H9 (cell line): ENCODE measurements at regions not wholly inside any gene's neighbourhood (a gene's known extent, or its start where the extent isn't known, plus 50 kb on each side); places are given as distances from the start of the nearest gene placed in this dataset.

Experiments used
- DNase-seq: peaks from one replicate; pipeline ENCODE4 v3.0.0-alpha.2; 2017
- H2AFZ ChIP-seq: one replicate; pipeline ENCODE4 v1.6.1; 2013; ENCODE audit warnings: mild to moderate bottlenecking, low read length, control low read depth, moderate library complexity
- H2AK5ac ChIP-seq: 2 replicates; pipeline ENCODE4 v1.6.1; 2013; ENCODE audit warnings: low read length, control low read depth, mixed read lengths; ENCODE audit not compliant: insufficient read length
- H2BK120ac ChIP-seq: one replicate; pipeline ENCODE4 v1.6.1; 2013; ENCODE audit warnings: low read depth, mild to moderate bottlenecking, low read length, control low read depth, inconsistent platforms; ENCODE audit not compliant: poor library complexity, severe bottlenecking
- H2BK12ac ChIP-seq: 2 replicates; pipeline ENCODE4 v1.6.1; 2013; ENCODE audit warnings: low read length, control low read depth, mixed read lengths, low read depth; ENCODE audit not compliant: insufficient read length
- H2BK15ac ChIP-seq: 2 replicates; pipeline ENCODE4 v1.6.1; 2013; ENCODE audit warnings: low read depth, low read length, control low read depth
- H2BK20ac ChIP-seq: one replicate; pipeline ENCODE4 v1.6.1; 2013; ENCODE audit warnings: low read depth, mild to moderate bottlenecking, low read length, control low read depth, inconsistent platforms; ENCODE audit not compliant: poor library complexity, severe bottlenecking
- H2BK5ac ChIP-seq: 2 replicates; pipeline ENCODE4 v1.6.1; 2013; ENCODE audit warnings: low read length, control low read depth, mixed read lengths; ENCODE audit not compliant: insufficient read length
- H3K14ac ChIP-seq: 2 replicates; pipeline ENCODE4 v1.6.1; 2013; ENCODE audit warnings: low read length, control low read depth; ENCODE audit not compliant: insufficient read depth
- H3K18ac ChIP-seq: 2 replicates; pipeline ENCODE4 v1.6.1; 2013; ENCODE audit warnings: low read depth, mild to moderate bottlenecking, mixed read lengths, low read length, control low read depth; ENCODE audit not compliant: insufficient read length
- H3K23ac ChIP-seq: 2 replicates; pipeline ENCODE4 v1.6.1; 2013; ENCODE audit warnings: low read length, control low read depth, mixed read lengths, low read depth; ENCODE audit not compliant: insufficient read length
- H3K23me2 ChIP-seq: 2 replicates; pipeline ENCODE4 v1.6.1; 2013; ENCODE audit warnings: low read depth, mild to moderate bottlenecking, mixed read lengths, low read length, control low read depth; ENCODE audit not compliant: insufficient read length, poor library complexity, severe bottlenecking
- H3K27ac ChIP-seq: 2 replicates; pipeline ENCODE4 v1.5.1; 2013; ENCODE audit warnings: low read length, control low read depth, mixed read lengths, low read depth; ENCODE audit not compliant: insufficient read length
- H3K27me3 ChIP-seq: 2 replicates; pipeline ENCODE4 v1.6.1; 2013; ENCODE audit warnings: low read length, control low read depth, inconsistent platforms; ENCODE audit not compliant: insufficient read depth
- H3K4ac ChIP-seq: 2 replicates; pipeline ENCODE4 v1.6.1; 2013; ENCODE audit warnings: low read depth, mild to moderate bottlenecking, control low read depth, inconsistent platforms, low read length, moderate library complexity
- H3K4me1 ChIP-seq: 2 replicates; pipeline ENCODE4 v1.6.1; 2013; ENCODE audit warnings: low read length, control low read depth, inconsistent platforms; ENCODE audit not compliant: insufficient read depth
- H3K4me2 ChIP-seq: 2 replicates; pipeline ENCODE4 v1.6.1; 2013; ENCODE audit warnings: low read length, control low read depth, mixed read lengths; ENCODE audit not compliant: insufficient read length, insufficient read depth
- H3K56ac ChIP-seq: 2 replicates; pipeline ENCODE4 v1.6.1; 2013; ENCODE audit warnings: low read depth, mild to moderate bottlenecking, mixed read lengths, low read length, control low read depth; ENCODE audit not compliant: insufficient read length
- H3K79me1 ChIP-seq: 2 replicates; pipeline ENCODE4 v1.6.1; 2013; ENCODE audit warnings: low read depth, mild to moderate bottlenecking, moderate library complexity, low read length, control low read depth, inconsistent platforms; ENCODE audit not compliant: insufficient read depth, poor library complexity, severe bottlenecking
- H3K79me2 ChIP-seq: 2 replicates; pipeline ENCODE4 v1.6.1; 2013; ENCODE audit warnings: low read length, control low read depth, inconsistent platforms; ENCODE audit not compliant: insufficient read depth
- H3K9ac ChIP-seq: 2 replicates; pipeline ENCODE4 v1.6.1; 2013; ENCODE audit warnings: low read length, control low read depth, mixed read lengths; ENCODE audit not compliant: insufficient read length; ENCODE audit errors: extremely low read depth
- H3K9me3 ChIP-seq: one replicate; pipeline ENCODE4 v1.6.1; 2013; ENCODE audit warnings: low read depth, low read length, inconsistent platforms; ENCODE audit not compliant: control insufficient read depth
- H3T11ph ChIP-seq: one replicate; pipeline ENCODE4 v1.6.1; 2013; ENCODE audit warnings: mild to moderate bottlenecking, low read length, control low read depth, inconsistent platforms
- H4K20me1 ChIP-seq: one replicate; pipeline ENCODE4 v1.6.1; 2013; ENCODE audit not compliant: control insufficient read depth, insufficient read length, insufficient read depth
- H4K5ac ChIP-seq: 2 replicates; pipeline ENCODE4 v1.6.1; 2013; ENCODE audit warnings: low read depth, mild to moderate bottlenecking, mixed read lengths, low read length, control low read depth; ENCODE audit not compliant: insufficient read length
- H4K8ac ChIP-seq: replicated peaks from 2 replicates; pipeline ENCODE4 v1.6.1; 2013; ENCODE audit warnings: low read length, control low read depth, mixed read lengths, low read depth; ENCODE audit not compliant: insufficient read length
- H4K91ac ChIP-seq: 2 replicates; pipeline ENCODE4 v1.6.1; 2013; ENCODE audit warnings: low read depth, mild to moderate bottlenecking, moderate library complexity, mixed read lengths, low read length, control low read depth; ENCODE audit not compliant: insufficient read length
- H3K27ac Mint-ChIP-seq, 3 experiments: 2 replicates in 2 of 3; 3 replicates in 1 of 3; pipeline ENCODE4 v1.8.0; 2020 to 2021; ENCODE audit warnings: mixed read lengths in 3 of 3, mild to moderate bottlenecking in 1 of 3, moderate library complexity in 1 of 3
- H3K27me3 Mint-ChIP-seq: 2 replicates; pipeline ENCODE4 v1.8.0; 2021; ENCODE audit warnings: low read depth, mild to moderate bottlenecking, moderate library complexity, mixed read lengths
- H3K36me3 Mint-ChIP-seq, 3 experiments: 2 replicates in 2 of 3; 3 replicates in 1 of 3; pipeline ENCODE4 v1.8.0; 2020 to 2021; ENCODE audit warnings: low read depth in 3 of 3, mixed read lengths in 3 of 3; ENCODE audit not compliant: insufficient read depth in 1 of 3
- H3K4me1 Mint-ChIP-seq, 2 experiments: 2 replicates each; pipeline ENCODE4 v1.8.0; 2020; ENCODE audit warnings: mixed read lengths in 2 of 2
- H3K4me3 Mint-ChIP-seq, 2 experiments: 2 replicates in 1 of 2; 3 replicates in 1 of 2; pipeline ENCODE4 v1.8.0; 2020 to 2021; ENCODE audit warnings: mild to moderate bottlenecking in 2 of 2, mixed read lengths in 2 of 2, moderate library complexity in 1 of 2
- H3K9me3 Mint-ChIP-seq, 2 experiments: 2 replicates in 1 of 2; 3 replicates in 1 of 2; pipeline ENCODE4 v1.8.0; 2020; ENCODE audit warnings: mild to moderate bottlenecking in 2 of 2, mixed read lengths in 2 of 2, moderate library complexity in 1 of 2
- WGBS: extraction: QIAGEN DNeasy Blood & Tissue Kit; methylation state at CpG from one replicate; pipeline ENCODE4 v1.1.7; 2013; ENCODE audit warnings: missing lambda C conversion rate, low lambda C conversion rate, mixed read lengths; ENCODE audit not compliant: insufficient read length; ENCODE audit errors: extremely low coverage; 5-methylcytosine and 5-hydroxymethylcytosine counted together
- TF ChIP-seq, protein P1 (sequence below): fragments of 200-600 bp; sonication (generic); conservative IDR thresholded peaks from 3 replicates; pipeline ENCODE4 v1.8.0; 2021; ENCODE audit warnings: antibody characterized with exemption, mild to moderate bottlenecking

DNA sequence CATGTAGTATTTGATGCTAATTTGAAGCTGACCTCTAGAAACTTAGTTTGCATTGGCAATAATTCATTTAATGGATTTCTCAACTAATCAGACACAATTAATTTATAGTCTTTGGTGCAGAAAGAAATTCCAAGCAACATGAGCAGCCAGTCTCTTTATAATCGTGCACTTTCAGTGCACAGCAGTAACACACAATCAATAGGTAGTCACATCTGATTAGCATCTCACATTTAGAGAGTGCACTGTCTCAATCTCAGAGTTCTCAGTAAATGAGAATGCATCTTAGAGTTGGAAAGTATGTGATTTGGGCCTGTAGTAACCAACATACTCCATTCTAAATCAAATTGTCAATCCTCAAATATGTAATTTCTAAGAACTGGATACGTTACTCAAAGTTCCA lies 377.6 kb downstream of the POM121L12 start:
- Histone ChIP-seq H3K27ac (no peak overlapping the region), H2BK15ac (no peak overlapping the region), H2BK120ac (no peak overlapping the region), H4K20me1 (no peaks in the 10 kb centered on the region), H3K9me3 (no peaks in the 10 kb centered on the region), H3K4ac (no peak overlapping the region), H3K14ac (no peak overlapping the region), H2AFZ (no peak overlapping the region), H3K4me2 (no peak overlapping the region), H4K91ac (no peak overlapping the region), H3K18ac (no peak overlapping the region), H3K27me3 (no peaks in the 10 kb centered on the region), H3K56ac (no peak overlapping the region), H2BK5ac (no peak overlapping the region), H3T11ph (no peak overlapping the region), H2AK5ac (no peak overlapping the region), H3K79me2 (no peaks in the 10 kb centered on the region), H2BK12ac (no peak overlapping the region), H3K4me1 (no peaks in the 10 kb centered on the region), H2BK20ac (no peak overlapping the region), H3K23ac (no peak overlapping the region), H3K79me1 (no peaks in the 10 kb centered on the region), H3K23me2 (no peaks in the 10 kb centered on the region), H4K8ac (no peak overlapping the region), H3K9ac (no peak overlapping the region), H4K5ac (no peak overlapping the region)
- Mint-ChIP-seq H3K4me3 (no peak overlapping the region), H3K9me3 (peaks cover 8 to 9% of the 10 kb centered on the region in 2 experiments; a peak in 3 of 5 replicates), H3K27ac (no peak overlapping the region), H3K36me3 (peaks cover 0 to 4% (median 2%) of the 10 kb centered on the region in 3 experiments; a peak in 2 of 7 replicates), H3K4me1 (no peaks in the 10 kb centered on the region), H3K27me3 (no peaks in the 10 kb centered on the region; the same call in 1 of the 2 replicates)
- TF ChIP-seq, protein P1, sequence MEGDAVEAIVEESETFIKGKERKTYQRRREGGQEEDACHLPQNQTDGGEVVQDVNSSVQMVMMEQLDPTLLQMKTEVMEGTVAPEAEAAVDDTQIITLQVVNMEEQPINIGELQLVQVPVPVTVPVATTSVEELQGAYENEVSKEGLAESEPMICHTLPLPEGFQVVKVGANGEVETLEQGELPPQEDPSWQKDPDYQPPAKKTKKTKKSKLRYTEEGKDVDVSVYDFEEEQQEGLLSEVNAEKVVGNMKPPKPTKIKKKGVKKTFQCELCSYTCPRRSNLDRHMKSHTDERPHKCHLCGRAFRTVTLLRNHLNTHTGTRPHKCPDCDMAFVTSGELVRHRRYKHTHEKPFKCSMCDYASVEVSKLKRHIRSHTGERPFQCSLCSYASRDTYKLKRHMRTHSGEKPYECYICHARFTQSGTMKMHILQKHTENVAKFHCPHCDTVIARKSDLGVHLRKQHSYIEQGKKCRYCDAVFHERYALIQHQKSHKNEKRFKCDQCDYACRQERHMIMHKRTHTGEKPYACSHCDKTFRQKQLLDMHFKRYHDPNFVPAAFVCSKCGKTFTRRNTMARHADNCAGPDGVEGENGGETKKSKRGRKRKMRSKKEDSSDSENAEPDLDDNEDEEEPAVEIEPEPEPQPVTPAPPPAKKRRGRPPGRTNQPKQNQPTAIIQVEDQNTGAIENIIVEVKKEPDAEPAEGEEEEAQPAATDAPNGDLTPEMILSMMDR, result no peak
- no CpG with 5 or more reads among the region's 2 CpGs for WGBS
- DNase-seq, result no peak
